ENCODE measurements at regions not wholly inside any gene's neighbourhood (a gene's known extent, or its start where the extent isn't known, plus 50 kb on each side); places are given as distances from the start of the nearest gene placed in this dataset.

DNA sequence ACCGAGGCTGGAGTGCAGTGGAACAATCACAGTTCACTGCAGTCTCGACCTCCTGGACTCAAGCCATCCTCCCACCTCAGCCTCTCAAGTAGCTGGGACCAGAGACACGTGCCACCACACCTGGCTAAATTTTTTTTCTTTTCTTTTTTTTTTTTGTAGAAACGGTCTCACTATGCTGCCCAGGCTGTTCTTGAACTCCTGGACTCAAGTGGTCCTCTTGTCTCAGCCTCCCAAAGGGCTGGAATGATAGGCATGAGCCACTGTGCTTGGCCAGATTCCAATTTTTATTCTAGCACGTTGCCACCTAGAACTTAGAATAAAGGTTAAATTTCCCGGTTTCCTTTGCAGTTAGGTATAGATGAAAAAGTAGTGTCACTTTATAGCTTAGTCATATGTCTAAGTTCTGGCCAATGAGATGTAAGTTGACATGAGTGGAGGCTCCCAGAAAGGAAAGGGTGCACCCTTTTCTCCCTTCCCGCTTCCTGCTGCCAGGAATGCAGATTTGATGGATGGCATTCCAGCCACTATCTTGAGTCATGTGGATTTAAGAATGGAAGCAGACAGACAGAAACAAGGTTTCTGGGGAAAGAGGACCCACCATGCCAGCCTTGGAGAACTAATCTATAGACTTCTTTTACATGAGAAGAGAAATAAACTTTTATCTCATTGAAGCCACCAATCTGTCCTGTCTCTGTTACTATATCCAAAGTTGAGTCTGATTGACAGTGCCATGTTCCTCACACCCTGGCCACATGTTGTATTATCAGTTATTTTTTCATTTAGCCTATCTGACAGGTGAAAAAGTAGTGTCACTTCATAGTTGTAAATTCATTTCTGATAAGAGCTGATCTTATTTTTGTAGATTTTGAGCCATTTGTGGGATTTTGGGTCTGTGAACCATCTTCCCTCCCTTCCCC, 60.6 kb upstream of the NCOA3 start:
- TF ChIP-seq, protein P1, sequence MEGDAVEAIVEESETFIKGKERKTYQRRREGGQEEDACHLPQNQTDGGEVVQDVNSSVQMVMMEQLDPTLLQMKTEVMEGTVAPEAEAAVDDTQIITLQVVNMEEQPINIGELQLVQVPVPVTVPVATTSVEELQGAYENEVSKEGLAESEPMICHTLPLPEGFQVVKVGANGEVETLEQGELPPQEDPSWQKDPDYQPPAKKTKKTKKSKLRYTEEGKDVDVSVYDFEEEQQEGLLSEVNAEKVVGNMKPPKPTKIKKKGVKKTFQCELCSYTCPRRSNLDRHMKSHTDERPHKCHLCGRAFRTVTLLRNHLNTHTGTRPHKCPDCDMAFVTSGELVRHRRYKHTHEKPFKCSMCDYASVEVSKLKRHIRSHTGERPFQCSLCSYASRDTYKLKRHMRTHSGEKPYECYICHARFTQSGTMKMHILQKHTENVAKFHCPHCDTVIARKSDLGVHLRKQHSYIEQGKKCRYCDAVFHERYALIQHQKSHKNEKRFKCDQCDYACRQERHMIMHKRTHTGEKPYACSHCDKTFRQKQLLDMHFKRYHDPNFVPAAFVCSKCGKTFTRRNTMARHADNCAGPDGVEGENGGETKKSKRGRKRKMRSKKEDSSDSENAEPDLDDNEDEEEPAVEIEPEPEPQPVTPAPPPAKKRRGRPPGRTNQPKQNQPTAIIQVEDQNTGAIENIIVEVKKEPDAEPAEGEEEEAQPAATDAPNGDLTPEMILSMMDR (IDR thresholded peaks at IDR 0.05) = no peak
- no peak for TF ChIP-seq EZH2phosphoT487 (IDR thresholded peaks at IDR 0.05)

Data from neural progenitor cell (in vitro differentiated cells).